ENCODE measurements at regions not wholly inside any gene's neighbourhood (a gene's known extent, or its start where the extent isn't known, plus 50 kb on each side); places are given as distances from the start of the nearest gene placed in this dataset.
A peak's percentile ranks its signal among the peaks of the same experiment; 100 is the strongest.

DNA sequence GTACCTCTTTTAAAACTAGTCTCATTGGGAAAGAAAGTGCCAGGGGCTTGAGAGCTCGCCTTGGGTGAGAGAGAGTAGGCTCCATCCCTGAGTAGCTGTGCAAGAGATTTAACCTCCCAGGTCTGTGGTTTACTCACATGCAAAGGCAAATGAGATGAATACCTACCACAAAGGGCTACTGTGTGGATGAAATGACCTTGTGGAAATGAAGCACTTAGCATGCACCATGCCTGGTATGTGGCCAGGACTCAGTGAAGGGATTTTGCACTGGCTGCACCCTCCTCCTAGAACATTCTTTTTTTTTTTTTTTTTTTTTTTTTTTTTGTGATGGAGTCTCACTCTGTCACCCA, 120.3 kb downstream of the PROX1 start:
- Mint-ChIP-seq H3K27ac (0 out of 7 replicates have a peak overlapping the region, but pooled peaks of 1 of the 3 experiments have one; percentile 51), H3K4me3 (no peak overlapping the region), H3K9me3 (peaks cover 0 to 2% of the 10 kb centered on the region in 2 experiments; a peak in 2 of 5 replicates), H3K36me3 (ENCODE audit: insufficient read depth in 1 of 3, low read depth in 3 of 3) (peaks cover 0 to 4% (median 0%) of the 10 kb centered on the region in 3 experiments; a peak in 1 of 7 replicates), H3K27me3 (ENCODE audit: low read depth) (no peaks in the 10 kb centered on the region), H3K4me1 (peaks cover 13 to 19% of the 10 kb centered on the region in 2 experiments)
- no CpG with 5 or more reads among the region's 1 CpG for WGBS (ENCODE audit: extremely low coverage, insufficient read length, low lambda C conversion rate)
- H2BK120ac ChIP-seq (ENCODE audit: low read depth, low read length, poor library complexity, severe bottlenecking): no peak overlapping the region
- no peak overlapping the region for H3K4me2 ChIP-seq (ENCODE audit: insufficient read depth, insufficient read length, low read length)
- TF ChIP-seq, protein P1, sequence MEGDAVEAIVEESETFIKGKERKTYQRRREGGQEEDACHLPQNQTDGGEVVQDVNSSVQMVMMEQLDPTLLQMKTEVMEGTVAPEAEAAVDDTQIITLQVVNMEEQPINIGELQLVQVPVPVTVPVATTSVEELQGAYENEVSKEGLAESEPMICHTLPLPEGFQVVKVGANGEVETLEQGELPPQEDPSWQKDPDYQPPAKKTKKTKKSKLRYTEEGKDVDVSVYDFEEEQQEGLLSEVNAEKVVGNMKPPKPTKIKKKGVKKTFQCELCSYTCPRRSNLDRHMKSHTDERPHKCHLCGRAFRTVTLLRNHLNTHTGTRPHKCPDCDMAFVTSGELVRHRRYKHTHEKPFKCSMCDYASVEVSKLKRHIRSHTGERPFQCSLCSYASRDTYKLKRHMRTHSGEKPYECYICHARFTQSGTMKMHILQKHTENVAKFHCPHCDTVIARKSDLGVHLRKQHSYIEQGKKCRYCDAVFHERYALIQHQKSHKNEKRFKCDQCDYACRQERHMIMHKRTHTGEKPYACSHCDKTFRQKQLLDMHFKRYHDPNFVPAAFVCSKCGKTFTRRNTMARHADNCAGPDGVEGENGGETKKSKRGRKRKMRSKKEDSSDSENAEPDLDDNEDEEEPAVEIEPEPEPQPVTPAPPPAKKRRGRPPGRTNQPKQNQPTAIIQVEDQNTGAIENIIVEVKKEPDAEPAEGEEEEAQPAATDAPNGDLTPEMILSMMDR (conservative IDR thresholded peaks at IDR 0.05): no peak
- no peak overlapping the region for H3T11ph ChIP-seq (ENCODE audit: low read length)
- no peak overlapping the region for H4K8ac ChIP-seq (replicated peaks; ENCODE audit: insufficient read length, low read depth, low read length)
- no peak overlapping the region for H4K91ac ChIP-seq (ENCODE audit: insufficient read length, low read depth, low read length)
- no peak overlapping the region for H3K4ac ChIP-seq (ENCODE audit: low read depth, low read length)
- no peaks in the 10 kb centered on the region; the same call in 1 of the 2 replicates for H3K79me2 ChIP-seq (ENCODE audit: insufficient read depth, low read length)
- no peak for DNase-seq
- no peak overlapping the region for H2BK15ac ChIP-seq (ENCODE audit: low read depth, low read length)
- H2BK20ac ChIP-seq (ENCODE audit: low read depth, low read length, poor library complexity, severe bottlenecking): no peak overlapping the region
- H3K56ac ChIP-seq (ENCODE audit: insufficient read length, low read depth, low read length): no peak overlapping the region
- no peak overlapping the region for H3K14ac ChIP-seq (ENCODE audit: insufficient read depth, low read length)
- no peaks in the 10 kb centered on the region for H3K23me2 ChIP-seq (ENCODE audit: insufficient read length, low read depth, low read length, poor library complexity, severe bottlenecking)
- no peaks in the 10 kb centered on the region for H3K9me3 ChIP-seq (ENCODE audit: control insufficient read depth, low read depth, low read length)
- no peak overlapping the region for H2BK12ac ChIP-seq (ENCODE audit: insufficient read length, low read depth, low read length)
- H4K5ac ChIP-seq (ENCODE audit: insufficient read length, low read depth, low read length): no peak overlapping the region
- peaks cover 6% of the 10 kb centered on the region for H3K4me1 ChIP-seq (ENCODE audit: insufficient read depth, low read length)
- H4K20me1 ChIP-seq (ENCODE audit: control insufficient read depth, insufficient read depth, insufficient read length): no peaks in the 10 kb centered on the region
- no peaks in the 10 kb centered on the region for H3K27me3 ChIP-seq (ENCODE audit: insufficient read depth, low read length)
- no peak overlapping the region for H3K23ac ChIP-seq (ENCODE audit: insufficient read length, low read depth, low read length)
- no peak overlapping the region for H2AFZ ChIP-seq (ENCODE audit: low read length)
- H2AK5ac ChIP-seq (ENCODE audit: insufficient read length, low read length): no peak overlapping the region
- H3K27ac ChIP-seq (ENCODE audit: insufficient read length, low read depth, low read length): no peak overlapping the region
- no peak overlapping the region for H3K9ac ChIP-seq (ENCODE audit: extremely low read depth, insufficient read length, low read length)
- H3K79me1 ChIP-seq (ENCODE audit: insufficient read depth, low read depth, low read length, poor library complexity, severe bottlenecking): no peaks in the 10 kb centered on the region
- no peak overlapping the region for H3K18ac ChIP-seq (ENCODE audit: insufficient read length, low read depth, low read length)
- no peak overlapping the region for H2BK5ac ChIP-seq (ENCODE audit: insufficient read length, low read length)

All from H9 (cell line).